GM23338 (cell line): ENCODE measurements at regions not wholly inside any gene's neighbourhood (a gene's known extent, or its start where the extent isn't known, plus 50 kb on each side); places are given as distances from the start of the nearest gene placed in this dataset.

Experiments used
- CREB1 ChIP-seq: fragments of 250-450 bp; sonication (Bioruptor Pico); IDR thresholded peaks from 2 replicates; pipeline ENCODE4 v1.5.0; 2020; ENCODE audit warnings: low read depth, mild to moderate bottlenecking, moderate library complexity
- EZH2 ChIP-seq: fragments of 200-600 bp; sonication (generic); IDR thresholded peaks from one replicate; pipeline ENCODE4 v1.8.0; 2017; ENCODE audit warnings: antibody characterized with exemption, mild to moderate bottlenecking, low read depth; ENCODE audit not compliant: unreplicated experiment
- EZH2phosphoT487 ChIP-seq: fragments of 200-600 bp; sonication (generic); IDR thresholded peaks from one replicate; pipeline ENCODE4 v1.8.1; 2018; ENCODE audit warnings: antibody characterized with exemption; ENCODE audit not compliant: unreplicated experiment
- POLR2AphosphoS5 ChIP-seq: IDR thresholded peaks from 2 replicates; pipeline ENCODE4 v1.6.1; 2016; ENCODE audit warnings: antibody characterized with exemption, low read depth
- REST ChIP-seq: IDR thresholded peaks from one replicate; pipeline ENCODE4 v1.6.1; 2018; ENCODE audit warnings: antibody characterized with exemption; ENCODE audit not compliant: unreplicated experiment
- ZNF331 ChIP-seq: fragments of 250-450 bp; sonication (Bioruptor Pico); IDR thresholded peaks from 2 replicates; pipeline ENCODE4 v1.5.0; 2020; ENCODE audit warnings: low read depth, mild to moderate bottlenecking, moderate library complexity
- TF ChIP-seq, protein P1 (sequence below), 2 experiments: fragments of 200-600 bp in 1 of 2; sonication (generic) in 1 of 2; conservative IDR thresholded peaks; 2 replicates each; pipeline versions ENCODE4 v1.5.1 to v1.6.1; 2016 to 2017; ENCODE audit warnings: antibody characterized with exemption in 2 of 2, low read depth in 2 of 2, mild to moderate bottlenecking in 2 of 2, moderate library complexity in 1 of 2

- TF ChIP-seq, protein P1, sequence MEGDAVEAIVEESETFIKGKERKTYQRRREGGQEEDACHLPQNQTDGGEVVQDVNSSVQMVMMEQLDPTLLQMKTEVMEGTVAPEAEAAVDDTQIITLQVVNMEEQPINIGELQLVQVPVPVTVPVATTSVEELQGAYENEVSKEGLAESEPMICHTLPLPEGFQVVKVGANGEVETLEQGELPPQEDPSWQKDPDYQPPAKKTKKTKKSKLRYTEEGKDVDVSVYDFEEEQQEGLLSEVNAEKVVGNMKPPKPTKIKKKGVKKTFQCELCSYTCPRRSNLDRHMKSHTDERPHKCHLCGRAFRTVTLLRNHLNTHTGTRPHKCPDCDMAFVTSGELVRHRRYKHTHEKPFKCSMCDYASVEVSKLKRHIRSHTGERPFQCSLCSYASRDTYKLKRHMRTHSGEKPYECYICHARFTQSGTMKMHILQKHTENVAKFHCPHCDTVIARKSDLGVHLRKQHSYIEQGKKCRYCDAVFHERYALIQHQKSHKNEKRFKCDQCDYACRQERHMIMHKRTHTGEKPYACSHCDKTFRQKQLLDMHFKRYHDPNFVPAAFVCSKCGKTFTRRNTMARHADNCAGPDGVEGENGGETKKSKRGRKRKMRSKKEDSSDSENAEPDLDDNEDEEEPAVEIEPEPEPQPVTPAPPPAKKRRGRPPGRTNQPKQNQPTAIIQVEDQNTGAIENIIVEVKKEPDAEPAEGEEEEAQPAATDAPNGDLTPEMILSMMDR (conservative IDR thresholded peaks at IDR 0.05; ENCODE audit: low read depth in 2 of 2) = no peak
- TF ChIP-seq EZH2 (no peak), POLR2AphosphoS5 (no peak), REST (no peak), ZNF331 (CRISPR knock-in tag) (no peak), CREB1 (CRISPR knock-in tag) (no peak), EZH2phosphoT487 (no peak)
These were observed 404.2 kb upstream of the PMFBP1 start for GRCh38 chr16:72576189-72576588.
